WERI-Rb-1 (cell line): ENCODE measurements at regions not wholly inside any gene's neighbourhood (a gene's known extent, or its start where the extent isn't known, plus 50 kb on each side); places are given as distances from the start of the nearest gene placed in this dataset.

Experiments
- DNase-seq: peaks from one replicate; pipeline ENCODE4 v3.0.0-alpha.2; 2020
- H3K27ac ChIP-seq: fragments of 250-450 bp; sonication (Bioruptor Pico); 2 replicates; pipeline ENCODE4 v1.5.1; 2020; ENCODE audit warnings: mild to moderate bottlenecking, moderate library complexity
- H3K27me3 ChIP-seq: fragments of 250-450 bp; sonication (Bioruptor Pico); 2 replicates; pipeline ENCODE4 v1.5.1; 2021; ENCODE audit warnings: mild to moderate bottlenecking, low read depth, moderate library complexity; ENCODE audit not compliant: insufficient read depth, severe bottlenecking
- H3K36me3 ChIP-seq: fragments of 250-450 bp; sonication (Bioruptor Pico); 2 replicates; pipeline ENCODE4 v1.5.1; 2020; ENCODE audit warnings: mild to moderate bottlenecking, moderate library complexity
- H3K4me3 ChIP-seq: 2 replicates; pipeline ENCODE4 v1.5.1; 2011; ENCODE audit warnings: low read depth, mild to moderate bottlenecking, control low read depth, low read length
- H3K9me3 ChIP-seq: fragments of 250-450 bp; sonication (Bioruptor Pico); 2 replicates; pipeline ENCODE4 v1.5.1; 2021; ENCODE audit warnings: mild to moderate bottlenecking, moderate library complexity; ENCODE audit not compliant: severe bottlenecking
- TF ChIP-seq, protein P1 (sequence below): IDR thresholded peaks from 2 replicates; pipeline ENCODE4 v1.5.1; 2011; ENCODE audit warnings: low read depth, mild to moderate bottlenecking, control low read depth, inconsistent platforms, low read length

DNA sequence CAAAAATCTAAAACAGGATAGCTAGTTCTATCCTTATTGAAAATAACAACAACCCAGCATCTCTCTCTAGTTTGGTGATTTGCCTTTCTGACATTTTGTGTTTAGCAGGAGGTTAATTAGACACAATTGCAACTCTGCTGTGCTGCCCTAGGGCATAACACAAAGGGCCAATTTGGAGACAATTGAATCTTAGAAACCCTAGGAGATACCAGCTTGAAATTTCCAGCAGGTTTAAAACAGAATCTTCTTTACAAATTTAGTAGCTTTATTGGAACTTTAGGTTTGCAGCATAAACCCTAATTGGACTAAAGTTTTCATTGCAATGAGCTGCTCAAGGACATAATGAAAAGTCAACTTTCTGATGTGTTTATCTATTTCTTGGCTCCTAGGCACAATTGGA is 166.7 kb upstream of the FER start:
- H3K9me3 ChIP-seq: no peaks in the 10 kb centered on the region
- no peak for DNase-seq
- H3K4me3 ChIP-seq: no peak overlapping the region
- H3K36me3 ChIP-seq: no peaks in the 10 kb centered on the region
- TF ChIP-seq, protein P1, sequence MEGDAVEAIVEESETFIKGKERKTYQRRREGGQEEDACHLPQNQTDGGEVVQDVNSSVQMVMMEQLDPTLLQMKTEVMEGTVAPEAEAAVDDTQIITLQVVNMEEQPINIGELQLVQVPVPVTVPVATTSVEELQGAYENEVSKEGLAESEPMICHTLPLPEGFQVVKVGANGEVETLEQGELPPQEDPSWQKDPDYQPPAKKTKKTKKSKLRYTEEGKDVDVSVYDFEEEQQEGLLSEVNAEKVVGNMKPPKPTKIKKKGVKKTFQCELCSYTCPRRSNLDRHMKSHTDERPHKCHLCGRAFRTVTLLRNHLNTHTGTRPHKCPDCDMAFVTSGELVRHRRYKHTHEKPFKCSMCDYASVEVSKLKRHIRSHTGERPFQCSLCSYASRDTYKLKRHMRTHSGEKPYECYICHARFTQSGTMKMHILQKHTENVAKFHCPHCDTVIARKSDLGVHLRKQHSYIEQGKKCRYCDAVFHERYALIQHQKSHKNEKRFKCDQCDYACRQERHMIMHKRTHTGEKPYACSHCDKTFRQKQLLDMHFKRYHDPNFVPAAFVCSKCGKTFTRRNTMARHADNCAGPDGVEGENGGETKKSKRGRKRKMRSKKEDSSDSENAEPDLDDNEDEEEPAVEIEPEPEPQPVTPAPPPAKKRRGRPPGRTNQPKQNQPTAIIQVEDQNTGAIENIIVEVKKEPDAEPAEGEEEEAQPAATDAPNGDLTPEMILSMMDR: no peak
- no peaks in the 10 kb centered on the region for H3K27me3 ChIP-seq
- H3K27ac ChIP-seq: no peak overlapping the region

DNA sequence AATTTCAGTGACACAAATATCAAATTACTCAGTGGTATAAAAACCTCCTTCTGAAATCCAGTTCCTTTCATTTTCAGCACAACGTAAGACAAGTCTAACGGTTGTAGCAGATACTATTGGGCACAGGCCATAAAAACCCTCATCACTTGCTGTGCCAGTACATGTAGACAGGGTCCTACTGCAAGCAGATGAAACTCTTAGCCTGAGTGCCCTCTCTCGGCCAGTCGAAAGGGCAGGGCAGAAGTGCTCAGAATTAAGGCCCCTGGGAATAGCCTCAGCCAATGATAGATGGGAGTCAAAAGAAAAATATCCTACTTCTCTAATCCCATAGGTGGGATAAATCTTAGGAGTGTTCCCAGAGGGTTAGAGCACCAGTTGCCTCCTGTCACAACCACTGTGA is 168.5 kb upstream of the FER start:
- TF ChIP-seq, protein P1: no peak
- H3K36me3 ChIP-seq: no peaks in the 10 kb centered on the region
- peak; percentile 20 for DNase-seq
- H3K4me3 ChIP-seq: no peak overlapping the region
- H3K27me3 ChIP-seq: no peaks in the 10 kb centered on the region
- H3K27ac ChIP-seq: no peak overlapping the region
- H3K9me3 ChIP-seq: peaks cover 9% of the 10 kb centered on the region

DNA sequence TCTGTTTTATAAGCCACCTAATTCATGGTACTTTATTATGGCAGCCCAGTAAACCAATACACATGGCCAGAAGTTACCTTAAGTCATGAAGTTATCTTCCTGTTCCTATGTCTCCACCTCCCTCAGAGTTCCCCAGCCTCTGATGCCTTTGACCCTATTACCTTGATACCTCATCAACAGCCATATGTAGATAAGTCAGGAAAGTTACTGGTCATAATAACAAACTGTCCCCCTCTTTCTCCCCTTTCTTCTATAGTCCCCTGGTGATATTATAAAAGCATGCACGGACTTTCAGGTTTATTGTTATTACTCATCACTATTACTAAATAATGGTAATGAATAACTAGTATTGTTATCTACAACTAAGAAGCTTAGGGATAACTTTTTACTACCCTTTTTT is 168.9 kb upstream of the FER start:
- H3K27ac ChIP-seq: no peak overlapping the region
- no peaks in the 10 kb centered on the region for H3K27me3 ChIP-seq
- TF ChIP-seq, protein P1: no peak
- H3K4me3 ChIP-seq: no peak overlapping the region
- H3K36me3 ChIP-seq: no peaks in the 10 kb centered on the region
- peaks cover 12% of the 10 kb centered on the region for H3K9me3 ChIP-seq
- no peak for DNase-seq

DNA sequence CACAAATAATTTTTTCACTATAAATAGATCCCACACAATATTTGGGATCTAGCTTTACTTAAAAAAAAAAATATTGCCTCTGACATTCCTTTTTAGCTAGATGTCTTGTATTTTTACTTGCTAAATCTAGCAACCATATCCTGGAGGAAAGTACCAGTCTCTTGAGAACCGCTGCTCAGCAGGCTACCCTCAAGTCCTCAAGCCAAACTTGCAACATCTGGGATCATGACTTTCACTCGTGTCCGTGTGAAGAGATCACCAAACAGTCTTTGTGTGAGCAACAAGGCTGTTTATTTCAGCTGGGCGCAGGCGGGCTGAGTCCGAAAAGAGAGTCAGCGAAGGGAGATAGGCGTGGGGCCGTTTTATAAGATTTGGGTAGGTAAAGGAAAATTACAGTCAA is 180.3 kb upstream of the FER start:
- H3K27me3 ChIP-seq: no peaks in the 10 kb centered on the region
- H3K36me3 ChIP-seq: no peaks in the 10 kb centered on the region
- H3K9me3 ChIP-seq: no peaks in the 10 kb centered on the region
- TF ChIP-seq, protein P1: no peak
- no peak for DNase-seq
- no peak overlapping the region for H3K4me3 ChIP-seq
- H3K27ac ChIP-seq: no peak overlapping the region

DNA sequence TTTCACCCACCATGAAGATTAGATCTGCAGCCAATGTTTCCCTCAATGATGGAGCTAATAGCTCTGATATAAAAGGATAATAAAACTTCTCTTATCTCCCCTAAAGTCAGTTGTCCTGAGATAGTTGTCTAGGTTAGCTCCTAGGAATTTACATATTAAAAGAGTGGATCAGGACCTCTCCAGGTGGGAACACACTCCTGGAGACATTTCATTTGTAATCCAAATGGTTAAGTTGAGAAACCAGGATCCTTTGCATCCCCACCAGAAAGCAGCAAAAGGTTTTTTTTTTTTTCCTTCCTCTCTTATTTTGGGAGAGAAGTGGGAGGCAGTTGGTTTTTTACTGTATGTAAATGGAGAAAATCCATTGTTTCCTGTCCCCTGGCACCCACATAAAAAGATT is 182.5 kb upstream of the FBXL17 start:
- no peaks in the 10 kb centered on the region for H3K27me3 ChIP-seq
- no peak overlapping the region for H3K27ac ChIP-seq
- no peaks in the 10 kb centered on the region for H3K9me3 ChIP-seq
- DNase-seq: no peak
- TF ChIP-seq, protein P1: no peak
- no peak overlapping the region for H3K4me3 ChIP-seq
- no peaks in the 10 kb centered on the region for H3K36me3 ChIP-seq

DNA sequence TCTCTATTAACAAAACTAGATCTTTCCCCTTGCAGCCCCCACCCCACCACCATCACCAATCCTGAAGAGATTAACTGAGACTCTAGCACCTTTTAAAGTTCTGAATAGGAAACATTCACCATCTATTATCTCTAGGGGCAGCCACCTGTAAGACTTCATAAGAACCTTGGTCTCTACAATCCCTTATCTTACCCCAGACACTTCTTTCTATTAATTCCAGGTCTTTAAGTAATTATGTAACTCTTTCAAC is 180.2 kb upstream of the FBXL17 start:
- no peak overlapping the region for H3K27ac ChIP-seq
- no peak for DNase-seq
- H3K9me3 ChIP-seq: no peaks in the 10 kb centered on the region
- TF ChIP-seq, protein P1: no peak
- H3K27me3 ChIP-seq: no peaks in the 10 kb centered on the region
- H3K36me3 ChIP-seq: no peaks in the 10 kb centered on the region
- no peak overlapping the region for H3K4me3 ChIP-seq
